ENCODE measurements at regions not wholly inside any gene's neighbourhood (a gene's known extent, or its start where the extent isn't known, plus 50 kb on each side); places are given as distances from the start of the nearest gene placed in this dataset.
"Not testable (repeated sequence)": the region's sequence is repeated elsewhere in the genome, so short reads cannot be mapped to it uniquely, and the experiment has no call there.

GRCh38 chr11:129503646-129504045 is 128.0 kb downstream of the BARX2 start:
- DNase-seq: no peak

- DNase-seq: no peak
Observed at GRCh38 chr11:129505266-129505665, 129.6 kb downstream of the BARX2 start.

- DNase-seq: no peak
Observed at GRCh38 chr11:129508163-129508562, 132.5 kb downstream of the BARX2 start.

GRCh38 chr11:129528296-129528695 is 152.6 kb downstream of the BARX2 start:
- no peak for DNase-seq

- DNase-seq: no peak
Observed at GRCh38 chr11:129530154-129530895, 154.7 kb downstream of the BARX2 start.

GRCh38 chr11:129533395-129533794 is 157.7 kb downstream of the BARX2 start:
- DNase-seq: no peak

GRCh38 chr11:129536338-129536737 is 160.7 kb downstream of the BARX2 start:
- no peak for DNase-seq

GRCh38 chr11:129538323-129538722 is 162.7 kb downstream of the BARX2 start:
- no peak for DNase-seq

- no peak for DNase-seq
Observed at GRCh38 chr11:129543515-129544290, 168.1 kb downstream of the BARX2 start.

- no peak for DNase-seq
Observed at GRCh38 chr11:129544691-129545090, 169.0 kb downstream of the BARX2 start.

GRCh38 chr11:129546266-129546665 is 170.6 kb downstream of the BARX2 start:
- no peak for DNase-seq

GRCh38 chr11:129557421-129557820 is 181.8 kb downstream of the BARX2 start:
- DNase-seq: no peak

GRCh38 chr11:129569007-129569406 is 193.4 kb downstream of the BARX2 start:
- no peak for DNase-seq

GRCh38 chr11:129572667-129573066 is 197.0 kb downstream of the BARX2 start:
- not testable (repeated sequence) for DNase-seq

- DNase-seq: no peak
Observed at GRCh38 chr11:129573161-129573560, 197.5 kb downstream of the BARX2 start.

- DNase-seq: no peak
Observed at GRCh38 chr11:129574431-129574830, 198.8 kb downstream of the BARX2 start.

GRCh38 chr11:129576652-129577051 is 201.0 kb downstream of the BARX2 start:
- DNase-seq: no peak

- DNase-seq: no peak
Observed at GRCh38 chr11:129578006-129578405, 202.4 kb downstream of the BARX2 start.

GRCh38 chr11:129580278-129580677 is 204.6 kb downstream of the BARX2 start:
- DNase-seq: no peak

GRCh38 chr11:129584316-129584715 is 208.7 kb downstream of the BARX2 start:
- no peak for DNase-seq

GRCh38 chr11:129589190-129589860 is 213.7 kb downstream of the BARX2 start:
- no peak for DNase-seq

GRCh38 chr11:129590030-129590752 is 214.5 kb downstream of the BARX2 start:
- DNase-seq: no peak

All from hematopoietic multipotent progenitor cell treated with erythropoietin and hydrocortisone succinate and interleukin-3 and kit ligand, for 4 days (in vitro differentiated cells).